ENCODE measurements at regions not wholly inside any gene's neighbourhood (a gene's known extent, or its start where the extent isn't known, plus 50 kb on each side); places are given as distances from the start of the nearest gene placed in this dataset.

- Histone ChIP-seq H3K79me2 (ENCODE audit: insufficient read depth, low read length) (no peaks in the 10 kb centered on the region), H3K4me3 (replicated peaks in 1 of 3; ENCODE audit: low read depth in 2 of 3, low read length in 3 of 3) (no peak overlapping the region), H3K4me2 (replicated peaks; ENCODE audit: extremely low read depth, low read length, poor library complexity, severe bottlenecking) (no peak overlapping the region), H4K20me1 (ENCODE audit: insufficient read depth, low read length) (no peaks in the 10 kb centered on the region), H3K9ac (ENCODE audit: insufficient read depth, low read length, poor library complexity, severe bottlenecking) (no peak overlapping the region), H3K27me3 (ENCODE audit: control insufficient read depth in 2 of 2, insufficient read depth in 2 of 2, low read length in 2 of 2) (no peaks in the 10 kb centered on the region), H2AFZ (ENCODE audit: insufficient read depth, low read depth, low read length, poor library complexity, severe bottlenecking) (no peak overlapping the region), H3K4me1 (ENCODE audit: control insufficient read depth in 1 of 2, insufficient read depth in 2 of 2, low read length in 2 of 2) (no peaks in the 10 kb centered on the region), H3K36me3 (replicated peaks in 1 of 2; ENCODE audit: control insufficient read depth in 1 of 2, insufficient read depth in 2 of 2, low read length in 2 of 2) (no peaks in the 10 kb centered on the region), H3K27ac (ENCODE audit: low read depth in 1 of 2, low read length in 2 of 2) (no peak overlapping the region), H3K9me3 (replicated peaks in 1 of 2; ENCODE audit: control insufficient read depth in 1 of 2, insufficient read depth in 1 of 2, low read length in 2 of 2) (no peaks in the 10 kb centered on the region)
- no peaks in the 10 kb centered on the region for H3K4me1 Mint-ChIP-seq
- no peak for DNase-seq
- intact Hi-C loops (cut with micrococcal nuclease): no loop called here
- peaks cover 0 to 3% (median 0%) of the 10 kb centered on the region in 7 donors for H3K9me3 Mint-ChIP-seq
- H3K36me3 Mint-ChIP-seq: no peaks in the 10 kb centered on the region
- peaks cover 0 to 1% (median 0%) of the 10 kb centered on the region in 3 donors for H3K27me3 Mint-ChIP-seq (ENCODE audit: low read depth in 3 of 3)
- H3K4me3 Mint-ChIP-seq: no peak overlapping the region
- WGBS (ENCODE audit: insufficient coverage): 100% methylated on average over 1 of the region's 3 CpGs
- TF ChIP-seq, protein P1, sequence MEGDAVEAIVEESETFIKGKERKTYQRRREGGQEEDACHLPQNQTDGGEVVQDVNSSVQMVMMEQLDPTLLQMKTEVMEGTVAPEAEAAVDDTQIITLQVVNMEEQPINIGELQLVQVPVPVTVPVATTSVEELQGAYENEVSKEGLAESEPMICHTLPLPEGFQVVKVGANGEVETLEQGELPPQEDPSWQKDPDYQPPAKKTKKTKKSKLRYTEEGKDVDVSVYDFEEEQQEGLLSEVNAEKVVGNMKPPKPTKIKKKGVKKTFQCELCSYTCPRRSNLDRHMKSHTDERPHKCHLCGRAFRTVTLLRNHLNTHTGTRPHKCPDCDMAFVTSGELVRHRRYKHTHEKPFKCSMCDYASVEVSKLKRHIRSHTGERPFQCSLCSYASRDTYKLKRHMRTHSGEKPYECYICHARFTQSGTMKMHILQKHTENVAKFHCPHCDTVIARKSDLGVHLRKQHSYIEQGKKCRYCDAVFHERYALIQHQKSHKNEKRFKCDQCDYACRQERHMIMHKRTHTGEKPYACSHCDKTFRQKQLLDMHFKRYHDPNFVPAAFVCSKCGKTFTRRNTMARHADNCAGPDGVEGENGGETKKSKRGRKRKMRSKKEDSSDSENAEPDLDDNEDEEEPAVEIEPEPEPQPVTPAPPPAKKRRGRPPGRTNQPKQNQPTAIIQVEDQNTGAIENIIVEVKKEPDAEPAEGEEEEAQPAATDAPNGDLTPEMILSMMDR (IDR thresholded peaks at IDR 0.05): no peak
- H3K27ac Mint-ChIP-seq: no peak overlapping the region
Observed at GRCh38 chr4:108428923-108429322, 191.5 kb upstream of the RPL34 start.

- H2AFZ ChIP-seq (ENCODE audit: insufficient read depth, low read depth, low read length, poor library complexity, severe bottlenecking): no peak overlapping the region
- H4K20me1 ChIP-seq (ENCODE audit: insufficient read depth, low read length): no peaks in the 10 kb centered on the region
- Mint-ChIP-seq H3K9me3 (peaks cover 0 to 6% (median 3%) of the 10 kb centered on the region in 7 donors), H3K4me3 (no peak overlapping the region), H3K4me1 (no peaks in the 10 kb centered on the region), H3K27ac (no peak overlapping the region), H3K36me3 (no peaks in the 10 kb centered on the region), H3K27me3 (ENCODE audit: low read depth in 3 of 3) (peaks cover 0 to 1% (median 0%) of the 10 kb centered on the region in 3 donors)
- no peak overlapping the region for H3K4me2 ChIP-seq (replicated peaks; ENCODE audit: extremely low read depth, low read length, poor library complexity, severe bottlenecking)
- intact Hi-C loops (cut with micrococcal nuclease): no loop called here
- no peaks in the 10 kb centered on the region for H3K79me2 ChIP-seq (ENCODE audit: insufficient read depth, low read length)
- H3K9me3 ChIP-seq (replicated peaks in 1 of 2; ENCODE audit: control insufficient read depth in 1 of 2, insufficient read depth in 1 of 2, low read length in 2 of 2): no peaks in the 10 kb centered on the region
- H3K27ac ChIP-seq (ENCODE audit: low read depth in 1 of 2, low read length in 2 of 2): no peak overlapping the region
- no peak overlapping the region for H3K9ac ChIP-seq (ENCODE audit: insufficient read depth, low read length, poor library complexity, severe bottlenecking)
- H3K4me3 ChIP-seq (replicated peaks in 1 of 3; ENCODE audit: low read depth in 2 of 3, low read length in 3 of 3): no peak overlapping the region
- DNase-seq: no peak
- H3K4me1 ChIP-seq (ENCODE audit: control insufficient read depth in 1 of 2, insufficient read depth in 2 of 2, low read length in 2 of 2): no peaks in the 10 kb centered on the region
- no peaks in the 10 kb centered on the region for H3K27me3 ChIP-seq (ENCODE audit: control insufficient read depth in 2 of 2, insufficient read depth in 2 of 2, low read length in 2 of 2)
- WGBS (ENCODE audit: insufficient coverage): 92% methylated on average over 2 of the region's 2 CpGs
- H3K36me3 ChIP-seq (replicated peaks in 1 of 2; ENCODE audit: control insufficient read depth in 1 of 2, insufficient read depth in 2 of 2, low read length in 2 of 2): no peaks in the 10 kb centered on the region
- TF ChIP-seq, protein P1 (IDR thresholded peaks at IDR 0.05): no peak
Observed at GRCh38 chr4:108427946-108428485, 192.4 kb upstream of the RPL34 start.
